H1 (cell line): ENCODE measurements at regions not wholly inside any gene's neighbourhood (a gene's known extent, or its start where the extent isn't known, plus 50 kb on each side); places are given as distances from the start of the nearest gene placed in this dataset.

Experiments
- CHD1 ChIP-seq: IDR thresholded peaks from 2 replicates; pipeline ENCODE4 v1.6.1; 2012; ENCODE audit warnings: low read depth, low read length, improper control_type of control experiment
- CHD7 ChIP-seq: fragments of 300-600 bp; sonication (generic); IDR thresholded peaks from 2 replicates; pipeline ENCODE4 v1.7.1; 2012; ENCODE audit warnings: low read length, moderate library complexity, mild to moderate bottlenecking, inconsistent platforms; ENCODE audit not compliant: insufficient replicate concordance
- GABPA ChIP-seq: IDR thresholded peaks from 2 replicates; pipeline ENCODE4 v1.6.1; 2011; ENCODE audit warnings: mild to moderate bottlenecking, low read length, moderate library complexity, borderline replicate concordance; ENCODE audit not compliant: insufficient read depth
- KDM5A ChIP-seq: fragments of 200-600 bp; IDR thresholded peaks from 2 replicates; pipeline ENCODE4 v1.7.1; 2012; ENCODE audit warnings: mild to moderate bottlenecking, low read length, inconsistent platforms, mixed read lengths
- POLR2A ChIP-seq, 2 experiments: IDR thresholded peaks; 1 replicate in 1 of 2; 2 replicates in 1 of 2; pipeline ENCODE4 v1.6.1; 2011; ENCODE audit warnings: low read depth in 2 of 2, low read length in 2 of 2, mild to moderate bottlenecking in 2 of 2; ENCODE audit errors: control extremely low read depth in 1 of 2
- RFX5 ChIP-seq: IDR thresholded peaks from 2 replicates; pipeline ENCODE4 v1.6.1; 2011; ENCODE audit warnings: low read depth, low read length, improper control_type of control experiment, borderline replicate concordance
- SAP30 ChIP-seq: fragments of 300-600 bp; sonication (generic); IDR thresholded peaks from 2 replicates; pipeline ENCODE4 v1.7.1; 2012; ENCODE audit warnings: low read length, moderate library complexity, mild to moderate bottlenecking, inconsistent platforms; ENCODE audit not compliant: insufficient read depth, insufficient replicate concordance
- SIN3A ChIP-seq, 2 experiments: IDR thresholded peaks in 1 of 2; conservative IDR thresholded peaks in 1 of 2; 2 replicates each; pipeline ENCODE4 v1.6.1; 2011 to 2012; ENCODE audit warnings: low read length in 2 of 2, improper control_type of control experiment in 1 of 2, low read depth in 1 of 2, mild to moderate bottlenecking in 1 of 2
- SIX5 ChIP-seq: IDR thresholded peaks from 2 replicates; pipeline ENCODE4 v1.6.1; 2011; ENCODE audit warnings: mild to moderate bottlenecking, low read depth, low read length
- TEAD4 ChIP-seq: IDR thresholded peaks from 2 replicates; pipeline ENCODE4 v1.6.1; 2012; ENCODE audit warnings: low read depth, low read length, inconsistent platforms, mixed read lengths
- USF2 ChIP-seq: IDR thresholded peaks from 2 replicates; pipeline ENCODE4 v1.6.1; 2011; ENCODE audit warnings: low read length, improper control_type of control experiment
- YY1 ChIP-seq: IDR thresholded peaks from 2 replicates; pipeline ENCODE4 v1.6.1; 2011; ENCODE audit warnings: low read depth, mild to moderate bottlenecking, low read length

GRCh38 chr21:26320596-26320995 lies 150.0 kb upstream of the APP start (continued):
- TF ChIP-seq CHD7, result no peak
- TF ChIP-seq CHD1, result no peak
- TF ChIP-seq POLR2A (IDR thresholded peaks at IDR 0.05; ENCODE audit: control extremely low read depth in 1 of 2, low read depth in 2 of 2, low read length in 2 of 2), result no peak
- TF ChIP-seq USF2, result no peak
- TF ChIP-seq SAP30, result no peak
- TF ChIP-seq KDM5A, result no peak
- TF ChIP-seq YY1, result no peak
- TF ChIP-seq SIX5, result no peak
- no peak for TF ChIP-seq SIN3A (conservative IDR thresholded peaks at IDR 0.05 in 1 of 2, IDR thresholded peaks at IDR 0.05 in 1 of 2; ENCODE audit: low read depth in 1 of 2, low read length in 2 of 2)
- TF ChIP-seq TEAD4, result no peak
- TF ChIP-seq GABPA, result no peak
- TF ChIP-seq RFX5, result no peak
